GM12878 (cell line): ENCODE measurements at regions not wholly inside any gene's neighbourhood (a gene's known extent, or its start where the extent isn't known, plus 50 kb on each side); places are given as distances from the start of the nearest gene placed in this dataset.

Source experiments
- ATAC-seq: fragments of 200-7000 bp; cut with Tn5 transposase; 3 replicates; pipeline ENCODE4 v1.9.1; 2020; ENCODE audit warnings: mild to moderate bottlenecking, moderate library complexity
- BruUV-seq: library from RNA; stranded (reverse); fragments of 400-500 nt; replicated peaks from 2 replicates; lab custom pipeline; 2021; lab: Mats Ljungman, UMichigan
- CTCF ChIA-PET: fragments of 300-600 bp; sonication (Branson Sonifier 250); formaldehyde crosslinking; extraction: SDS; loops from one replicate; lab custom pipeline; 2021; ENCODE audit warnings: inconsistent platforms; lab: Yijun Ruan, JAX
- POLR2A ChIA-PET: fragments of 350-600 bp; formaldehyde crosslinking; extraction: SDS; loops from one replicate; lab custom pipeline; 2021; ENCODE audit warnings: inconsistent platforms; lab: Charles Lee
- RAD21 ChIA-PET: fragments of 300-600 bp; sonication (Branson Sonifier 250); formaldehyde crosslinking; loops from one replicate; lab custom pipeline; 2023; ENCODE audit warnings: antibody characterized with exemption; ENCODE audit not compliant: unreplicated experiment; lab: Charles Lee
- SMC1A ChIA-PET: fragments of 300-600 bp; sonication (Branson Sonifier 250); formaldehyde crosslinking; loops from one replicate; lab custom pipeline; 2023; ENCODE audit not compliant: unreplicated experiment, uncharacterized antibody; lab: Charles Lee
- DNase-seq: peaks from one replicate; pipeline ENCODE4 v3.0.0-alpha.2; 2011; ENCODE audit warnings: low read depth, low spot score
- FAIRE-seq: peaks from 3 replicates; lab custom pipeline; 2011; peaks lifted over from hg19 to GRCh38; lab: Jason Lieb, UNC
- H2AFZ ChIP-seq: 2 replicates; pipeline ENCODE4 v1.6.0; 2011; ENCODE audit warnings: low read depth, low read length, control low read depth; ENCODE audit not compliant: control insufficient read depth
- H3K27ac ChIP-seq: 2 replicates; pipeline ENCODE4 v1.5.1; 2011; ENCODE audit warnings: control low read depth; ENCODE audit not compliant: control insufficient read depth, insufficient read depth
- H3K27me3 ChIP-seq, 2 experiments: replicated peaks in 1 of 2; 2 replicates each; pipeline versions ENCODE4 v1.6.0 to v1.6.1; 2011; ENCODE audit warnings: low read length in 1 of 2; ENCODE audit not compliant: control insufficient read depth in 2 of 2, insufficient read depth in 2 of 2
- H3K36me3 ChIP-seq, 2 experiments: 2 replicates each; pipeline ENCODE4 v1.5.1; 2011; ENCODE audit warnings: low read length in 1 of 2; ENCODE audit not compliant: control insufficient read depth in 2 of 2, insufficient read depth in 2 of 2
- H3K4me1 ChIP-seq: 2 replicates; pipeline ENCODE4 v1.6.1; 2011; ENCODE audit warnings: mild to moderate bottlenecking, low read length, moderate library complexity, mixed read lengths; ENCODE audit not compliant: control insufficient read depth, insufficient read depth
- H3K4me2 ChIP-seq: 2 replicates; pipeline ENCODE4 v1.6.0; 2011; ENCODE audit warnings: control low read depth; ENCODE audit not compliant: control insufficient read depth, insufficient read depth
- H3K4me3 ChIP-seq: fragments of 200-600 bp; sonication (generic); 2 replicates; pipeline ENCODE4 v1.5.1; 2016
- H3K79me2 ChIP-seq: 2 replicates; pipeline ENCODE4 v1.6.0; 2011; ENCODE audit warnings: low read length; ENCODE audit not compliant: control insufficient read depth, insufficient read depth
- H3K9ac ChIP-seq: 2 replicates; pipeline ENCODE4 v1.8.0; 2011; ENCODE audit warnings: low read length, control low read depth, mixed read lengths; ENCODE audit not compliant: control insufficient read depth, insufficient read depth
- H3K9me3 ChIP-seq: replicated peaks from 3 replicates; pipeline ENCODE4 v1.5.1; 2011; ENCODE audit warnings: mild to moderate bottlenecking, low read length; ENCODE audit not compliant: control insufficient read depth, insufficient read depth
- H4K20me1 ChIP-seq: 2 replicates; pipeline ENCODE4 v1.6.0; 2011; ENCODE audit not compliant: control insufficient read depth, insufficient read depth
- BMI1 ChIP-seq: fragments of 450-650 bp; IDR thresholded peaks from 2 replicates; pipeline ENCODE4 v1.6.1; 2016; ENCODE audit warnings: mild to moderate bottlenecking, moderate library complexity, borderline replicate concordance
- BRCA1 ChIP-seq: IDR thresholded peaks from 2 replicates; pipeline ENCODE4 v1.6.1; 2011; ENCODE audit warnings: low read depth, low read length, improper control_type of control experiment
- FOXK2 ChIP-seq: fragments of 450-650 bp; IDR thresholded peaks from 2 replicates; pipeline ENCODE4 v1.6.1; 2017; ENCODE audit warnings: mild to moderate bottlenecking, moderate library complexity
- HDAC2 ChIP-seq: fragments of 200-600 bp; sonication (generic); IDR thresholded peaks from 2 replicates; pipeline ENCODE4 v1.6.1; 2017
- JUNB ChIP-seq: IDR thresholded peaks from 2 replicates; pipeline ENCODE4 v1.6.1; 2016; ENCODE audit warnings: antibody characterized with exemption, mild to moderate bottlenecking
- MEF2A ChIP-seq: IDR thresholded peaks from 2 replicates; pipeline ENCODE4 v1.6.1; 2011; ENCODE audit warnings: low read depth, mild to moderate bottlenecking, low read length, moderate library complexity; ENCODE audit not compliant: insufficient read depth
- NFIC ChIP-seq: IDR thresholded peaks from 2 replicates; pipeline ENCODE4 v1.6.1; 2012; ENCODE audit warnings: low read depth, mild to moderate bottlenecking, inconsistent platforms, low read length, moderate library complexity
- NFYA ChIP-seq: IDR thresholded peaks from 2 replicates; pipeline ENCODE4 v1.6.1; 2011; ENCODE audit warnings: low read depth, mild to moderate bottlenecking, low read length, improper control_type of control experiment, borderline replicate concordance
- NRF1 ChIP-seq: conservative IDR thresholded peaks from 2 replicates; pipeline ENCODE4 v1.6.1; 2011; ENCODE audit warnings: mild to moderate bottlenecking, low read depth, low read length, improper control_type of control experiment
- RBBP5 ChIP-seq: fragments of 200-600 bp; sonication (generic); conservative IDR thresholded peaks from 2 replicates; pipeline ENCODE4 v1.6.1; 2016
- WGBS: methylation state at CpG from one replicate; pipeline ENCODE4 v1.1.6; 2016; ENCODE audit warnings: low lambda C conversion rate; ENCODE audit not compliant: insufficient replicate concordance, insufficient coverage; ENCODE audit errors: missing lambda C conversion rate; 5-methylcytosine and 5-hydroxymethylcytosine counted together
- in situ Hi-C: fragments of 300-500 bp; cut with MboI; formaldehyde crosslinking; loops from 9 replicates; pipeline ENCODE4 v1.14.3; 2018; ENCODE audit warnings: mixed read lengths
- intact Hi-C: fragments of 100-400 bp; cut with micrococcal nuclease; formaldehyde crosslinking; loops from one replicate; pipeline ENCODE4 v1.14.2; 2022; ENCODE audit not compliant: unreplicated experiment
- TF ChIP-seq, protein P1 (sequence below): fragments of 450-650 bp; IDR thresholded peaks from 2 replicates; pipeline ENCODE4 v1.6.1; 2018; ENCODE audit warnings: mild to moderate bottlenecking, low read depth, moderate library complexity; ENCODE audit not compliant: partially characterized antibody
- TF ChIP-seq, protein P2 (sequence below): fragments of 450-650 bp; IDR thresholded peaks from 2 replicates; pipeline ENCODE4 v1.6.1; 2014; ENCODE audit warnings: mild to moderate bottlenecking
- TF ChIP-seq, protein P3 (sequence below): fragments of 450-650 bp; conservative IDR thresholded peaks from 2 replicates; pipeline ENCODE4 v1.6.1; 2017; ENCODE audit warnings: mild to moderate bottlenecking, moderate library complexity
- TF ChIP-seq, protein P4 (sequence below): fragments of 450-650 bp; formaldehyde crosslinking; IDR thresholded peaks from 2 replicates; pipeline ENCODE4 v1.4.0; 2020; ENCODE audit warnings: mild to moderate bottlenecking, moderate library complexity

DNA sequence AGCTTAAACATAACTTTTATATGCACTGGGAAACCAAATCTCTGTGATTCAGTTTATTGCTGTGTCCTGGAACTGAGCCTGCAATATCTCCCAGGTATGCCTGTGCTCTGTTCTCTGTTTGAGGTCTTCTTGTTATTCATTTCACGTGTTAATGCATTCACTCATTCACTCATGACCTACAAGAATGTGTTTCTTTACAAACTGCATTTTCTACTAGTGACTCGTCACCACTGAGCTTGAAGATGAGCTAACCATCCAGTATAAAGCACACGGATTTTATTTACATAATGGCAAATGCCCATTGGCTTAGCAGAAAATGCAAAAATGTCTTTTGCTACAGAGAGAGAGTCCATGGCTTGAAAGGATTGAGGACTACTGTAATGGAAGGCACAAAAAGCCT lies 75.0 kb upstream of the DUSP10 start (continued):
- TF ChIP-seq, protein P1, sequence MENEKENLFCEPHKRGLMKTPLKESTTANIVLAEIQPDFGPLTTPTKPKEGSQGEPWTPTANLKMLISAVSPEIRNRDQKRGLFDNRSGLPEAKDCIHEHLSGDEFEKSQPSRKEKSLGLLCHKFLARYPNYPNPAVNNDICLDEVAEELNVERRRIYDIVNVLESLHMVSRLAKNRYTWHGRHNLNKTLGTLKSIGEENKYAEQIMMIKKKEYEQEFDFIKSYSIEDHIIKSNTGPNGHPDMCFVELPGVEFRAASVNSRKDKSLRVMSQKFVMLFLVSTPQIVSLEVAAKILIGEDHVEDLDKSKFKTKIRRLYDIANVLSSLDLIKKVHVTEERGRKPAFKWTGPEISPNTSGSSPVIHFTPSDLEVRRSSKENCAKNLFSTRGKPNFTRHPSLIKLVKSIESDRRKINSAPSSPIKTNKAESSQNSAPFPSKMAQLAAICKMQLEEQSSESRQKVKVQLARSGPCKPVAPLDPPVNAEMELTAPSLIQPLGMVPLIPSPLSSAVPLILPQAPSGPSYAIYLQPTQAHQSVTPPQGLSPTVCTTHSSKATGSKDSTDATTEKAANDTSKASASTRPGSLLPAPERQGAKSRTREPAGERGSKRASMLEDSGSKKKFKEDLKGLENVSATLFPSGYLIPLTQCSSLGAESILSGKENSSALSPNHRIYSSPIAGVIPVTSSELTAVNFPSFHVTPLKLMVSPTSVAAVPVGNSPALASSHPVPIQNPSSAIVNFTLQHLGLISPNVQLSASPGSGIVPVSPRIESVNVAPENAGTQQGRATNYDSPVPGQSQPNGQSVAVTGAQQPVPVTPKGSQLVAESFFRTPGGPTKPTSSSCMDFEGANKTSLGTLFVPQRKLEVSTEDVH = no peak
- no peak for TF ChIP-seq HDAC2
- TF ChIP-seq BMI1 = no peak

DNA sequence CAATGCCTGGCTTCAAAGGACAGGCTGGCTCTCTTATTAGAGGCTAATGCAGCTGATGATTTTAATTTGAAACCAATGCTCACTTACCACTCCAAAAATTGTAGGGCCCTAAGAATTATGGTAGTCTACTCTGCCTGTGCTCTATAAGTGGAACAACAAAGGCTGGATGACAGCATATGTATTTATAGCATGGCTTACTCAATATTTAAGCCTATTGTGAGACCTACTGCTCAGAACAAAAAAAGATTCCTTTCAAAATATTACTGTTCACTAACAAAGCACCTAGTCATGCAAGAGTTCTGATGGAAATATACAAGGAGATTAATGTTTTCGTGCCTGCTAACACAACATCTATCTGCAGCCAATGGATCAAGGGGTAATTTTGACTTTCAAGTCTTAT lies 73.8 kb upstream of the DUSP10 start:
- Histone ChIP-seq H3K4me3 (no peak overlapping the region), H3K9me3 (no peaks in the 10 kb centered on the region; the same call in 2 of the 3 replicates), H3K9ac (no peak overlapping the region), H3K36me3 (no peaks in the 10 kb centered on the region), H4K20me1 (no peaks in the 10 kb centered on the region), H3K27me3 (no peaks in the 10 kb centered on the region), H2AFZ (no peak overlapping the region), H3K4me2 (no peak overlapping the region), H3K27ac (no peak overlapping the region), H3K79me2 (no peaks in the 10 kb centered on the region), H3K4me1 (no peaks in the 10 kb centered on the region)
- SMC1A ChIA-PET = interaction anchor here (0.7 to 2.7 kb wide), 7 partner anchors 12 to 237 kb away, joined by 3 to 12 read pairs (median 3); no protein-coding TSS in a partner anchor
- CTCF ChIA-PET = interaction anchor here (1.1 to 1.6 kb wide), 2 partner anchors 14 to 37 kb away, joined by 4 to 12 read pairs; no protein-coding TSS in a partner anchor
- intact Hi-C loops = no loop called here
- FAIRE-seq = no peak
- POLR2A ChIA-PET = interaction anchor here (1.5 kb wide), 1 partner anchor 21 kb away, joined by 4 read pairs; no protein-coding TSS in a partner anchor
- no peak for DNase-seq
- WGBS = 27% methylated on average over 1 of the region's 1 CpG
- RAD21 ChIA-PET = no interaction called here
- peak; percentile 76 for ATAC-seq
- no TSS peak for BruUV-seq
- in situ Hi-C loops = no loop called here
- TF ChIP-seq NFYA (no peak), BRCA1 (no peak), MEF2A (peak; percentile 70), FOXK2 (no peak), JUNB (peak; percentile 79), NRF1 (no peak), NFIC (peak; percentile 60; the same call in 1 of the 2 replicates), RBBP5 (no peak)
- TF ChIP-seq, protein P2, sequence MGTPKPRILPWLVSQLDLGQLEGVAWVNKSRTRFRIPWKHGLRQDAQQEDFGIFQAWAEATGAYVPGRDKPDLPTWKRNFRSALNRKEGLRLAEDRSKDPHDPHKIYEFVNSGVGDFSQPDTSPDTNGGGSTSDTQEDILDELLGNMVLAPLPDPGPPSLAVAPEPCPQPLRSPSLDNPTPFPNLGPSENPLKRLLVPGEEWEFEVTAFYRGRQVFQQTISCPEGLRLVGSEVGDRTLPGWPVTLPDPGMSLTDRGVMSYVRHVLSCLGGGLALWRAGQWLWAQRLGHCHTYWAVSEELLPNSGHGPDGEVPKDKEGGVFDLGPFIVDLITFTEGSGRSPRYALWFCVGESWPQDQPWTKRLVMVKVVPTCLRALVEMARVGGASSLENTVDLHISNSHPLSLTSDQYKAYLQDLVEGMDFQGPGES = no peak
- TF ChIP-seq, protein P3, sequence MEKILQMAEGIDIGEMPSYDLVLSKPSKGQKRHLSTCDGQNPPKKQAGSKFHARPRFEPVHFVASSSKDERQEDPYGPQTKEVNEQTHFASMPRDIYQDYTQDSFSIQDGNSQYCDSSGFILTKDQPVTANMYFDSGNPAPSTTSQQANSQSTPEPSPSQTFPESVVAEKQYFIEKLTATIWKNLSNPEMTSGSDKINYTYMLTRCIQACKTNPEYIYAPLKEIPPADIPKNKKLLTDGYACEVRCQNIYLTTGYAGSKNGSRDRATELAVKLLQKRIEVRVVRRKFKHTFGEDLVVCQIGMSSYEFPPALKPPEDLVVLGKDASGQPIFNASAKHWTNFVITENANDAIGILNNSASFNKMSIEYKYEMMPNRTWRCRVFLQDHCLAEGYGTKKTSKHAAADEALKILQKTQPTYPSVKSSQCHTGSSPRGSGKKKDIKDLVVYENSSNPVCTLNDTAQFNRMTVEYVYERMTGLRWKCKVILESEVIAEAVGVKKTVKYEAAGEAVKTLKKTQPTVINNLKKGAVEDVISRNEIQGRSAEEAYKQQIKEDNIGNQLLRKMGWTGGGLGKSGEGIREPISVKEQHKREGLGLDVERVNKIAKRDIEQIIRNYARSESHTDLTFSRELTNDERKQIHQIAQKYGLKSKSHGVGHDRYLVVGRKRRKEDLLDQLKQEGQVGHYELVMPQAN = no peak
- TF ChIP-seq, protein P4, sequence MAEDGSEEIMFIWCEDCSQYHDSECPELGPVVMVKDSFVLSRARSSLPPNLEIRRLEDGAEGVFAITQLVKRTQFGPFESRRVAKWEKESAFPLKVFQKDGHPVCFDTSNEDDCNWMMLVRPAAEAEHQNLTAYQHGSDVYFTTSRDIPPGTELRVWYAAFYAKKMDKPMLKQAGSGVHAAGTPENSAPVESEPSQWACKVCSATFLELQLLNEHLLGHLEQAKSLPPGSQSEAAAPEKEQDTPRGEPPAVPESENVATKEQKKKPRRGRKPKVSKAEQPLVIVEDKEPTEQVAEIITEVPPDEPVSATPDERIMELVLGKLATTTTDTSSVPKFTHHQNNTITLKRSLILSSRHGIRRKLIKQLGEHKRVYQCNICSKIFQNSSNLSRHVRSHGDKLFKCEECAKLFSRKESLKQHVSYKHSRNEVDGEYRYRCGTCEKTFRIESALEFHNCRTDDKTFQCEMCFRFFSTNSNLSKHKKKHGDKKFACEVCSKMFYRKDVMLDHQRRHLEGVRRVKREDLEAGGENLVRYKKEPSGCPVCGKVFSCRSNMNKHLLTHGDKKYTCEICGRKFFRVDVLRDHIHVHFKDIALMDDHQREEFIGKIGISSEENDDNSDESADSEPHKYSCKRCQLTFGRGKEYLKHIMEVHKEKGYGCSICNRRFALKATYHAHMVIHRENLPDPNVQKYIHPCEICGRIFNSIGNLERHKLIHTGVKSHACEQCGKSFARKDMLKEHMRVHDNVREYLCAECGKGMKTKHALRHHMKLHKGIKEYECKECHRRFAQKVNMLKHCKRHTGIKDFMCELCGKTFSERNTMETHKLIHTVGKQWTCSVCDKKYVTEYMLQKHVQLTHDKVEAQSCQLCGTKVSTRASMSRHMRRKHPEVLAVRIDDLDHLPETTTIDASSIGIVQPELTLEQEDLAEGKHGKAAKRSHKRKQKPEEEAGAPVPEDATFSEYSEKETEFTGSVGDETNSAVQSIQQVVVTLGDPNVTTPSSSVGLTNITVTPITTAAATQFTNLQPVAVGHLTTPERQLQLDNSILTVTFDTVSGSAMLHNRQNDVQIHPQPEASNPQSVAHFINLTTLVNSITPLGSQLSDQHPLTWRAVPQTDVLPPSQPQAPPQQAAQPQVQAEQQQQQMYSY (CRISPR knock-in tag) = no peak
